Skeletal muscle cell (primary cell): ENCODE measurements at regions not wholly inside any gene's neighbourhood (a gene's known extent, or its start where the extent isn't known, plus 50 kb on each side); places are given as distances from the start of the nearest gene placed in this dataset.
"Not testable (repeated sequence)": the region's sequence is repeated elsewhere in the genome, so short reads cannot be mapped to it uniquely, and the experiment has no call there.

ENCODE experiments used
- DNase-seq: peaks from one replicate; pipeline ENCODE4 v3.0.0-alpha.2; 2010; ENCODE audit warnings: low read depth
- H3K4me3 ChIP-seq: 2 replicates; pipeline ENCODE4 v1.5.1; 2011; ENCODE audit warnings: low read depth, mild to moderate bottlenecking, control low read depth, low read length, moderate library complexity

GRCh38 chr5:135776457-135776856 lies 58.0 kb upstream of the SLC25A48 start:
- no peak overlapping the region for H3K4me3 ChIP-seq
- DNase-seq, result no peak

- H3K4me3 ChIP-seq, result no peak overlapping the region
These were observed 72.7 kb upstream of the SLC25A48 start for GRCh38 chr5:135761746-135762145.

GRCh38 chr5:135759149-135759784 lies 75.2 kb upstream of the SLC25A48 start:
- H3K4me3 ChIP-seq, result no peak overlapping the region
- DNase-seq, result no peak

More at GRCh38 chr5:135761746-135762145, 72.7 kb upstream of the SLC25A48 start:
- DNase-seq, result no peak

- no peak overlapping the region for H3K4me3 ChIP-seq
- no peak for DNase-seq
These were observed 80.5 kb upstream of the SLC25A48 start for GRCh38 chr5:135753990-135754389.

- H3K4me3 ChIP-seq, result no peak overlapping the region
These were observed 84.0 kb upstream of the SLC25A48 start for GRCh38 chr5:135750506-135750905.

GRCh38 chr5:135747824-135748223 lies 86.6 kb upstream of the SLC25A48 start:
- no peak overlapping the region for H3K4me3 ChIP-seq

More at GRCh38 chr5:135750506-135750905, 84.0 kb upstream of the SLC25A48 start:
- DNase-seq, result no peak

GRCh38 chr5:135745897-135746500 lies 88.5 kb upstream of the SLC25A48 start:
- DNase-seq, result no peak
- H3K4me3 ChIP-seq, result no peak overlapping the region

More at GRCh38 chr5:135747824-135748223, 86.6 kb upstream of the SLC25A48 start:
- DNase-seq, result no peak

GRCh38 chr5:135743705-135744411 lies 90.6 kb upstream of the SLC25A48 start:
- no peak for DNase-seq

GRCh38 chr5:135743181-135743580 lies 91.3 kb upstream of the SLC25A48 start:
- H3K4me3 ChIP-seq, result no peak overlapping the region
- no peak for DNase-seq

More at GRCh38 chr5:135743705-135744411, 90.6 kb upstream of the SLC25A48 start:
- H3K4me3 ChIP-seq, result no peak overlapping the region

- DNase-seq, H3K4me3 ChIP-seq: not testable (repeated sequence)
These were observed 92.2 kb upstream of the SLC25A48 start for GRCh38 chr5:135742240-135742639.

- no peak for DNase-seq
- no peak overlapping the region for H3K4me3 ChIP-seq
These were observed 93.4 kb upstream of the SLC25A48 start for GRCh38 chr5:135741040-135741439.

GRCh38 chr5:135740475-135740874 lies 94.0 kb upstream of the SLC25A48 start:
- H3K4me3 ChIP-seq, result no peak overlapping the region
- DNase-seq, result no peak

GRCh38 chr5:135739383-135739981 lies 95.0 kb upstream of the SLC25A48 start:
- DNase-seq, result no peak
- no peak overlapping the region for H3K4me3 ChIP-seq

GRCh38 chr5:135738564-135738875 lies 95.9 kb upstream of the SLC25A48 start:
- DNase-seq, result no peak
- no peak overlapping the region for H3K4me3 ChIP-seq

- H3K4me3 ChIP-seq, result no peak overlapping the region
- DNase-seq, result no peak
These were observed 96.5 kb upstream of the SLC25A48 start for GRCh38 chr5:135737701-135738563.

- not testable (repeated sequence) for H3K4me3 ChIP-seq, DNase-seq
These were observed 97.5 kb upstream of the SLC25A48 start for GRCh38 chr5:135736952-135737351.

- no peak for DNase-seq
- no peak overlapping the region for H3K4me3 ChIP-seq
These were observed 98.6 kb upstream of the SLC25A48 start for GRCh38 chr5:135735831-135736230.

GRCh38 chr5:135734956-135735355 lies 99.5 kb upstream of the SLC25A48 start:
- DNase-seq, H3K4me3 ChIP-seq: not testable (repeated sequence)

- not testable (repeated sequence) for DNase-seq, H3K4me3 ChIP-seq
These were observed 103.4 kb upstream of the SLC25A48 start for GRCh38 chr5:135731034-135731433.
